T-cell (primary cell): ENCODE measurements at regions not wholly inside any gene's neighbourhood (a gene's known extent, or its start where the extent isn't known, plus 50 kb on each side); places are given as distances from the start of the nearest gene placed in this dataset.
"Not testable (repeated sequence)": the region's sequence is repeated elsewhere in the genome, so short reads cannot be mapped to it uniquely, and the experiment has no call there.

Source experiments
- ATAC-seq, 4 experiments: fragments of 200-7000 bp in 3 of 4; fragments of 150-1000 bp in 1 of 4; cut with Tn5 transposase; replicated peaks in 1 of 4; 1 replicate in 3 of 4; 2 replicates in 1 of 4; pipeline ENCODE4 v1.10.0; 2021; ENCODE audit warnings: moderate library complexity in 3 of 4, mild to moderate bottlenecking in 2 of 4, moderate number of reproducible peaks in 1 of 4
- CTCF ChIA-PET, 2 donors: fragments of 300-600 bp; sonication (Branson Sonifier 250); formaldehyde crosslinking; loops; one replicate each; lab custom pipeline; 2022; ENCODE audit warnings: antibody characterized with exemption in 2 of 2; lab: Charles Lee
- POLR2A ChIA-PET, 2 donors: fragments of 300-600 bp; sonication (Branson Sonifier 250); formaldehyde crosslinking; loops; one replicate each; lab custom pipeline; 2022; ENCODE audit warnings: antibody characterized with exemption in 2 of 2; lab: Charles Lee
- DNase-seq, 35 experiments: peaks; one replicate each; pipeline versions ENCODE4 v3.0.0 to v3.0.0-alpha.2; 2013 to 2023
- H3K27ac ChIP-seq: one replicate; pipeline ENCODE4 v1.5.1; 2013; ENCODE audit warnings: low read length
- H3K27me3 ChIP-seq, 2 experiments: replicated peaks in 1 of 2; 1 replicate in 1 of 2; 2 replicates in 1 of 2; pipeline versions ENCODE4 v1.6.1 to v1.7.0; 2013; ENCODE audit warnings: low read length in 1 of 2, mixed read lengths in 1 of 2; ENCODE audit not compliant: control insufficient read depth in 2 of 2, insufficient read depth in 2 of 2; ENCODE audit errors: extremely low read depth in 1 of 2
- H3K36me3 ChIP-seq, 2 donors: 1 replicate in 1 of 2; 2 replicates in 1 of 2; pipeline versions ENCODE4 v1.6.1 to v1.7.0; 2013; ENCODE audit warnings: low read length in 1 of 2; ENCODE audit not compliant: control insufficient read depth in 2 of 2, insufficient read depth in 1 of 2; ENCODE audit errors: extremely low read depth in 1 of 2
- H3K4me1 ChIP-seq, 2 experiments: 1 replicate in 1 of 2; 2 replicates in 1 of 2; pipeline versions ENCODE4 v1.6.1 to v1.7.0; 2013; ENCODE audit warnings: low read length in 2 of 2, mixed read lengths in 1 of 2; ENCODE audit not compliant: insufficient read depth in 2 of 2, control insufficient read depth in 1 of 2; ENCODE audit errors: extremely low read depth in 1 of 2
- H3K4me3 ChIP-seq, 2 donors: 1 replicate in 1 of 2; 2 replicates in 1 of 2; pipeline versions ENCODE4 v1.5.1 to v1.7.0; 2013; ENCODE audit warnings: mild to moderate bottlenecking in 2 of 2, low read length in 1 of 2, moderate library complexity in 1 of 2; ENCODE audit not compliant: control insufficient read depth in 1 of 2; ENCODE audit errors: extremely low read depth in 1 of 2
- H3K9me3 ChIP-seq: 2 replicates; pipeline ENCODE4 v1.7.0; 2013
- H3K27ac Mint-ChIP-seq, 2 donors: one replicate each; pipeline ENCODE4 v1.8.0; 2020 to 2021; ENCODE audit warnings: mild to moderate bottlenecking in 2 of 2, mixed read lengths in 2 of 2
- H3K27me3 Mint-ChIP-seq, 2 donors: one replicate each; pipeline ENCODE4 v1.8.0; 2021 to 2022; ENCODE audit warnings: mixed read lengths in 2 of 2
- H3K36me3 Mint-ChIP-seq: one replicate; pipeline ENCODE4 v1.8.0; 2021; ENCODE audit warnings: mixed read lengths
- H3K4me1 Mint-ChIP-seq, 3 donors: one replicate each; pipeline ENCODE4 v1.8.0; 2020 to 2022; ENCODE audit warnings: mixed read lengths in 3 of 3, mild to moderate bottlenecking in 1 of 3
- H3K4me3 Mint-ChIP-seq, 3 donors: one replicate each; pipeline ENCODE4 v1.8.0; 2020 to 2022; ENCODE audit warnings: mild to moderate bottlenecking in 3 of 3, mixed read lengths in 3 of 3, moderate library complexity in 3 of 3
- H3K9me3 Mint-ChIP-seq, 3 donors: one replicate each; pipeline ENCODE4 v1.8.0; 2020 to 2022; ENCODE audit warnings: mixed read lengths in 3 of 3
- WGBS: methylation state at CpG from one replicate; pipeline ENCODE4 v1.1.5; 2013; ENCODE audit warnings: missing lambda C conversion rate; ENCODE audit not compliant: insufficient coverage; 5-methylcytosine and 5-hydroxymethylcytosine counted together

GRCh38 chr17:54191261-54191660 lies 368.5 kb downstream of the KIF2B start:
- ATAC-seq (no peak), DNase-seq (no peak)
- H3K4me3 Mint-ChIP-seq, result no peak overlapping the region
- WGBS, result no CpG with 5 or more reads among the region's 1 CpG
- H3K4me1 ChIP-seq, result no peaks in the 10 kb centered on the region
- no peaks in the 10 kb centered on the region for H3K36me3 Mint-ChIP-seq
- H3K27me3 Mint-ChIP-seq, result no peaks in the 10 kb centered on the region
- no peak overlapping the region for H3K27ac ChIP-seq
- H3K4me1 Mint-ChIP-seq, result no peaks in the 10 kb centered on the region
- H3K9me3 Mint-ChIP-seq, result peaks cover 4 to 13% (median 5%) of the 10 kb centered on the region in 3 donors
- no peak overlapping the region for H3K27ac Mint-ChIP-seq
- ChIA-PET POLR2A (no interaction called here), CTCF (no interaction called here)
- no peak overlapping the region for H3K4me3 ChIP-seq
- no peaks in the 10 kb centered on the region for H3K27me3 ChIP-seq
- H3K9me3 ChIP-seq, result peaks cover 3% of the 10 kb centered on the region
- no peaks in the 10 kb centered on the region for H3K36me3 ChIP-seq

- Histone ChIP-seq H3K4me1 (no peaks in the 10 kb centered on the region), H3K4me3 (no peak overlapping the region), H3K36me3 (no peaks in the 10 kb centered on the region), H3K9me3 (peaks cover 3% of the 10 kb centered on the region), H3K27me3 (no peaks in the 10 kb centered on the region), H3K27ac (no peak overlapping the region)
- DNase-seq (no peak), ATAC-seq (no peak)
- no peaks in the 10 kb centered on the region for H3K36me3 Mint-ChIP-seq
- H3K27ac Mint-ChIP-seq, result no peak overlapping the region
- no CpG with 5 or more reads among the region's 1 CpG for WGBS
- no peaks in the 10 kb centered on the region for H3K27me3 Mint-ChIP-seq
- CTCF ChIA-PET, result no interaction called here
- no peak overlapping the region for H3K4me3 Mint-ChIP-seq
- no peaks in the 10 kb centered on the region for H3K4me1 Mint-ChIP-seq
- peaks cover 5 to 8% (median 8%) of the 10 kb centered on the region in 3 donors for H3K9me3 Mint-ChIP-seq
- POLR2A ChIA-PET, result no interaction called here
These were observed 371.5 kb downstream of the KIF2B start for GRCh38 chr17:54194268-54194667.

- WGBS, result 100% methylated on average over 1 of the region's 3 CpGs
- Histone ChIP-seq H3K36me3 (no peaks in the 10 kb centered on the region), H3K27ac (no peak overlapping the region), H3K4me3 (no peak overlapping the region), H3K9me3 (peaks cover 3% of the 10 kb centered on the region), H3K27me3 (no peaks in the 10 kb centered on the region), H3K4me1 (no peaks in the 10 kb centered on the region)
- no peak for ATAC-seq
- CTCF ChIA-PET, result no interaction called here
- peaks cover 3 to 12% (median 3%) of the 10 kb centered on the region in 3 donors for H3K9me3 Mint-ChIP-seq
- POLR2A ChIA-PET, result no interaction called here
- no peaks in the 10 kb centered on the region for H3K27me3 Mint-ChIP-seq
- H3K4me3 Mint-ChIP-seq, result no peak overlapping the region
- DNase-seq, result no peak
- H3K27ac Mint-ChIP-seq, result no peak overlapping the region
- no peaks in the 10 kb centered on the region for H3K4me1 Mint-ChIP-seq
- H3K36me3 Mint-ChIP-seq, result no peaks in the 10 kb centered on the region
These were observed 374.0 kb downstream of the KIF2B start for GRCh38 chr17:54196751-54197150.

GRCh38 chr17:54201380-54201779 lies 378.7 kb downstream of the KIF2B start:
- H3K36me3 ChIP-seq, H3K4me3 ChIP-seq, H3K4me1 Mint-ChIP-seq, H3K9me3 ChIP-seq, H3K27me3 Mint-ChIP-seq, H3K27me3 ChIP-seq, H3K4me3 Mint-ChIP-seq, POLR2A ChIA-PET, ATAC-seq, CTCF ChIA-PET, DNase-seq, H3K9me3 Mint-ChIP-seq, H3K27ac ChIP-seq, H3K36me3 Mint-ChIP-seq, H3K27ac Mint-ChIP-seq, H3K4me1 ChIP-seq: not testable (repeated sequence)
- WGBS, result no CpG with 5 or more reads among the region's 2 CpGs

- Mint-ChIP-seq H3K9me3 (peaks cover 0 to 10% (median 4%) of the 10 kb centered on the region in 3 donors), H3K27me3 (no peaks in the 10 kb centered on the region), H3K4me3 (no peak overlapping the region)
These were observed 398.1 kb downstream of the KIF2B start for GRCh38 chr17:54220829-54221228.

GRCh38 chr17:54221499-54221898 lies 398.8 kb downstream of the KIF2B start:
- no peaks in the 10 kb centered on the region for H3K4me1 Mint-ChIP-seq
- no peak for ATAC-seq
- H3K27me3 Mint-ChIP-seq, result no peaks in the 10 kb centered on the region
- H3K9me3 Mint-ChIP-seq, result peaks cover 0 to 5% (median 0%) of the 10 kb centered on the region in 3 donors
- no peaks in the 10 kb centered on the region for H3K4me1 ChIP-seq
- no peak overlapping the region for H3K27ac Mint-ChIP-seq
- ChIA-PET POLR2A (no interaction called here), CTCF (no interaction called here)
- no peaks in the 10 kb centered on the region for H3K36me3 ChIP-seq
- no peaks in the 10 kb centered on the region for H3K27me3 ChIP-seq
- H3K9me3 ChIP-seq, result no peaks in the 10 kb centered on the region
- H3K4me3 ChIP-seq, result no peak overlapping the region
- DNase-seq, result no peak
- no peak overlapping the region for H3K27ac ChIP-seq
- WGBS, result no CpG with 5 or more reads among the region's 2 CpGs
- no peak overlapping the region for H3K4me3 Mint-ChIP-seq
- H3K36me3 Mint-ChIP-seq, result no peaks in the 10 kb centered on the region

More at GRCh38 chr17:54220829-54221228, 398.1 kb downstream of the KIF2B start:
- no CpG with 5 or more reads among the region's 1 CpG for WGBS
- Histone ChIP-seq H3K4me3 (no peak overlapping the region), H3K4me1 (no peaks in the 10 kb centered on the region), H3K9me3 (no peaks in the 10 kb centered on the region), H3K27ac (no peak overlapping the region), H3K27me3 (no peaks in the 10 kb centered on the region), H3K36me3 (no peaks in the 10 kb centered on the region)
- ChIA-PET CTCF (no interaction called here), POLR2A (no interaction called here)
- H3K27ac Mint-ChIP-seq, result no peak overlapping the region
- DNase-seq, result no peak
- ATAC-seq, result no peak
- no peaks in the 10 kb centered on the region for H3K36me3 Mint-ChIP-seq
- no peaks in the 10 kb centered on the region for H3K4me1 Mint-ChIP-seq

GRCh38 chr17:54235571-54235970 lies 412.8 kb downstream of the KIF2B start:
- Histone ChIP-seq H3K36me3 (no peaks in the 10 kb centered on the region), H3K27ac (no peak overlapping the region), H3K4me3 (no peak overlapping the region), H3K27me3 (no peaks in the 10 kb centered on the region), H3K9me3 (no peaks in the 10 kb centered on the region), H3K4me1 (no peaks in the 10 kb centered on the region)
- ChIA-PET CTCF (no interaction called here), POLR2A (no interaction called here)
- Mint-ChIP-seq H3K4me3 (no peak overlapping the region), H3K27me3 (no peaks in the 10 kb centered on the region), H3K4me1 (no peaks in the 10 kb centered on the region), H3K36me3 (no peaks in the 10 kb centered on the region), H3K9me3 (peaks cover 8 to 11% (median 11%) of the 10 kb centered on the region in 3 donors), H3K27ac (no peak overlapping the region)
- ATAC-seq (no peak), DNase-seq (no peak)
- 0% methylated on average over 1 of the region's 4 CpGs for WGBS
